Natural killer cell (primary cell): ENCODE measurements at regions not wholly inside any gene's neighbourhood (a gene's known extent, or its start where the extent isn't known, plus 50 kb on each side); places are given as distances from the start of the nearest gene placed in this dataset.
A peak's percentile ranks its signal among the peaks of the same experiment; 100 is the strongest.

Source experiments
- ATAC-seq, 3 donors: fragments of 150-1000 bp in 2 of 3; fragments of 200-7000 bp in 1 of 3; cut with Tn5 transposase; 1 replicate in 1 of 3; 2 replicates in 2 of 3; pipeline ENCODE4 v1.10.0; 2021; ENCODE audit warnings: mild to moderate bottlenecking in 2 of 3, moderate library complexity in 2 of 3
- DNase-seq, 2 donors: peaks; one replicate each; pipeline versions ENCODE4 v3.0.0 to v3.0.0-alpha.2; 2013 to 2021; ENCODE audit warnings: mixed read lengths in 1 of 2
- H3K27ac ChIP-seq: one replicate; pipeline ENCODE4 v1.5.1; 2013; ENCODE audit warnings: mild to moderate bottlenecking, low read length
- H3K27me3 ChIP-seq: one replicate; pipeline ENCODE4 v1.6.1; 2013; ENCODE audit warnings: low read length; ENCODE audit not compliant: control insufficient read depth, insufficient read depth
- H3K36me3 ChIP-seq: one replicate; pipeline ENCODE4 v1.6.1; 2013; ENCODE audit warnings: low read length; ENCODE audit not compliant: control insufficient read depth, insufficient read depth
- H3K4me1 ChIP-seq: one replicate; pipeline ENCODE4 v1.6.1; 2013; ENCODE audit warnings: low read length; ENCODE audit not compliant: control insufficient read depth, insufficient read depth
- H3K4me3 ChIP-seq: one replicate; pipeline ENCODE4 v1.5.1; 2013; ENCODE audit warnings: low read length
- H3K9me3 ChIP-seq: one replicate; pipeline ENCODE4 v1.6.1; 2013; ENCODE audit warnings: low read length; ENCODE audit not compliant: control insufficient read depth, insufficient read depth
- H3K27ac Mint-ChIP-seq, 2 donors: one replicate each; pipeline ENCODE4 v1.8.0; 2022; ENCODE audit warnings: mild to moderate bottlenecking in 2 of 2, mixed read lengths in 2 of 2, moderate library complexity in 1 of 2
- H3K27me3 Mint-ChIP-seq, 2 donors: one replicate each; pipeline ENCODE4 v1.8.0; 2022; ENCODE audit warnings: low read depth in 2 of 2, mixed read lengths in 2 of 2
- H3K36me3 Mint-ChIP-seq: one replicate; pipeline ENCODE4 v1.8.0; 2022; ENCODE audit warnings: mixed read lengths
- H3K4me1 Mint-ChIP-seq, 2 donors: one replicate each; pipeline ENCODE4 v1.8.0; 2022; ENCODE audit warnings: mixed read lengths in 2 of 2
- H3K4me3 Mint-ChIP-seq: one replicate; pipeline ENCODE4 v1.8.0; 2022; ENCODE audit warnings: mild to moderate bottlenecking, moderate library complexity, mixed read lengths
- H3K9me3 Mint-ChIP-seq, 2 donors: one replicate each; pipeline ENCODE4 v1.8.0; 2022; ENCODE audit warnings: mixed read lengths in 2 of 2
- CTCF ChIP-seq: fragments of 200-600 bp; IDR thresholded peaks from one replicate; pipeline ENCODE4 v1.8.0; 2022; ENCODE audit warnings: antibody characterized with exemption
- WGBS: methylation state at CpG from one replicate; pipeline ENCODE4 v1.1.7; 2013; ENCODE audit warnings: missing lambda C conversion rate; ENCODE audit not compliant: insufficient coverage; 5-methylcytosine and 5-hydroxymethylcytosine counted together
- intact Hi-C: fragments of 100-400 bp; cut with micrococcal nuclease; formaldehyde crosslinking; loops from one replicate; pipeline ENCODE4 v1.14.2; 2022

- Histone ChIP-seq H3K36me3 (peaks cover 6% of the 10 kb centered on the region), H3K4me1 (no peaks in the 10 kb centered on the region), H3K27ac (no peak overlapping the region), H3K9me3 (no peaks in the 10 kb centered on the region), H3K27me3 (no peaks in the 10 kb centered on the region), H3K4me3 (no peak overlapping the region)
- intact Hi-C loops, result no loop called here
- Mint-ChIP-seq H3K27ac (peak overlapping the region; percentile 25 to 47), H3K4me1 (peaks cover 42 to 60% of the 10 kb centered on the region in 2 donors), H3K9me3 (no peaks in the 10 kb centered on the region), H3K27me3 (no peaks in the 10 kb centered on the region), H3K36me3 (no peaks in the 10 kb centered on the region), H3K4me3 (no peak overlapping the region)
- WGBS, result 100% methylated on average over 2 of the region's 4 CpGs
- no peak for TF ChIP-seq CTCF
- ATAC-seq, result no peak
- DNase-seq, result no peak
Measured at GRCh38 chr6:144646093-144647056, 361.2 kb downstream of the UTRN start.

- no peaks in the 10 kb centered on the region for H3K36me3 Mint-ChIP-seq
- TF ChIP-seq CTCF, result no peak
- Histone ChIP-seq H3K9me3 (no peaks in the 10 kb centered on the region), H3K27me3 (no peaks in the 10 kb centered on the region), H3K36me3 (peaks cover 6% of the 10 kb centered on the region), H3K27ac (no peak overlapping the region), H3K4me3 (no peak overlapping the region), H3K4me1 (no peaks in the 10 kb centered on the region)
- peak overlapping the region; percentile 11 to 47 for H3K27ac Mint-ChIP-seq
- 98% methylated on average over 6 of the region's 6 CpGs for WGBS
- H3K4me1 Mint-ChIP-seq, result peaks cover 43 to 64% of the 10 kb centered on the region in 2 donors
- no peak overlapping the region for H3K4me3 Mint-ChIP-seq
- DNase-seq (no peak), ATAC-seq (no peak)
- H3K9me3 Mint-ChIP-seq, result no peaks in the 10 kb centered on the region
- no peaks in the 10 kb centered on the region for H3K27me3 Mint-ChIP-seq
- intact Hi-C loops, result no loop called here
Measured at GRCh38 chr6:144647406-144647964, 362.4 kb downstream of the UTRN start.

GRCh38 chr6:144647971-144648651, 363.0 kb downstream of the UTRN start:
- TF ChIP-seq CTCF, result no peak
- Mint-ChIP-seq H3K4me1 (peaks cover 44 to 66% of the 10 kb centered on the region in 2 donors), H3K27ac (peak overlapping the region; percentile 18 to 76), H3K27me3 (no peaks in the 10 kb centered on the region), H3K4me3 (no peak overlapping the region), H3K36me3 (no peaks in the 10 kb centered on the region), H3K9me3 (no peaks in the 10 kb centered on the region)
- intact Hi-C loops, result no loop called here
- ATAC-seq, result no peak
- 82% methylated on average over 2 of the region's 3 CpGs for WGBS
- H3K4me1 ChIP-seq, result peaks cover 3% of the 10 kb centered on the region
- no peaks in the 10 kb centered on the region for H3K27me3 ChIP-seq
- H3K27ac ChIP-seq, result no peak overlapping the region
- H3K36me3 ChIP-seq, result peaks cover 6% of the 10 kb centered on the region
- H3K9me3 ChIP-seq, result no peaks in the 10 kb centered on the region
- DNase-seq, result no peak
- no peak overlapping the region for H3K4me3 ChIP-seq
